HG02884 (cell line): ENCODE measurements at regions not wholly inside any gene's neighbourhood (a gene's known extent, or its start where the extent isn't known, plus 50 kb on each side); places are given as distances from the start of the nearest gene placed in this dataset.

Experiments used
- ATAC-seq: cut with Tn5 transposase; IDR thresholded peaks from one replicate; pipeline ENCODE4 v1.9.1; 2021; ENCODE audit warnings: mild to moderate bottlenecking, moderate library complexity; ENCODE audit not compliant: unreplicated experiment

DNA sequence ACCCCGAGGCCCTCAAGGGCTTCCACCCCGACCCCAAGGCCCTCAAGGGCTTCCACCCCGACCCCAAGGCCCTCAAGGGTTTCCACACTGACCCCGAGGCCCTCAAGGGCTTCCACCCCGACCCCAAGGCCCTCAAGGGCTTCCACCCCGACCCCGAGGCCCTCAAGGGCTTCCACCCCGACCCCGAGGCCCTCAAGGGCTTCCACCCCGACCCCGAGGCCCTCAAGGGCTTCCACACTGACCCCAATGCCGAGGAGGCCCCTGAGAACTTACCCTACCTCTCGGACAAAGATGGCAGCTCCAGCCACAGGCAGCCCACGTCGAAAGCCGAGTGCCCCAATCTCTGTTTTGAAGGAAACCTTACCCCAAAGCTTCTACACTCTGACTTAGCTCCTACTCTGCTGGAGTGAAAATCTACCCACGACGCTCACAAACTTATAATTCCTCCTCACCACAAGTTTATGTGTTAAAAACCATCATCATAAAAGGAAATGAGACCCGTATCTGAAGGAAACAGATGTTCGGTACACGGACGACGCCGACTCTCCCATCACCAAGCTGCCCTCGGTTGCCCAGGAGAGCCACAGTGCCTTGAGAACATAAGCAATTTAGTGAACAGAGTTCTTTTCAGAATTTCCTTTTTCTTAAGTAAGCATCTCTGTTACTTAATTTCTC is 61.2 kb upstream of the RPH3AL start:
- ATAC-seq: no peak

- ATAC-seq: no peak
Observed at GRCh38 chr17:413016-413350, 60.4 kb upstream of the RPH3AL start.

- no peak for ATAC-seq
Observed at GRCh38 chr17:412211-413015, 59.8 kb upstream of the RPH3AL start.

- no peak for ATAC-seq
Observed at GRCh38 chr17:411421-412120, 59.0 kb upstream of the RPH3AL start.

DNA sequence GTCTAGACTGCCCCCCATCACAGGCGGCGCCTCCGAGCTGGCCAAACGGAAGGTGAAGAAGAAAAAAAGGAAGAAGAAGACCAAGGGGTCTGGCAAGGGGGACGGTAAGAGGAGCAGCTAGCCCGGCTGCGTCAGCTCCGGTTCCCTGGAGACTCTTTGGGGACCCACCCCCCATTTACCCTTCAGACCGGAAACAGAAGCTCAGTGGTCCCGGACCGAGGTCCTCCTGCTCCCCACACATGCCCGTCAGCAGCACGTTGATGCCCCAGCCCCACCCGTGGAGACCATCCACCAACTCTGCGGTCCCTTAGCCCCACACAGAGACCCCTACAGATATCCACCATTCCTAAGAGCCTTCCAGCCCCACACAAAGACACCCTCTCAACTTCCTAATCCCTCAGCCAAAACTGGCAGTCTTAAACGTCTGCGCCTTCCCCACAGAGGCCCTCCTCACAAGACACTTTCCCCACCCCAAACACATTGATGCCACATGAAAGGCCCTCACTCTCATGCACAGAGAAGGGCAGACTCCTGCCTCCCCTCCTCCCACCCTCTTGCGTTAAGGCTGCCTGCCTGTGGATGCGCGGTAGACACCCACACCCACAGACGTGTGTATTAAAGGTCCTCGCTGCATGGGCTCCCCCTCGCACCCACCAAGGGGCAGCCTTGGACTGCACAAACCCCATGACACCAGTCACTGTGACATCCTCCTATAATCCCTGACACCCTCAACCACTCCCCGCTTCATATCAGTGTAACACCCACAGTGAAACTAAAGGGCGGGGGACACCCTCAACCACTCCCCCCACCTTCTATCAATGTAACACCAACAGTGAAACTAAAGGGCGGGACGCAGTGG is 58.2 kb upstream of the RPH3AL start:
- no peak for ATAC-seq

- ATAC-seq: peak; percentile 73
Observed at GRCh38 chr17:409848-410542, 57.4 kb upstream of the RPH3AL start.

- no peak for ATAC-seq
Observed at GRCh38 chr17:409308-409847, 56.8 kb upstream of the RPH3AL start.

DNA sequence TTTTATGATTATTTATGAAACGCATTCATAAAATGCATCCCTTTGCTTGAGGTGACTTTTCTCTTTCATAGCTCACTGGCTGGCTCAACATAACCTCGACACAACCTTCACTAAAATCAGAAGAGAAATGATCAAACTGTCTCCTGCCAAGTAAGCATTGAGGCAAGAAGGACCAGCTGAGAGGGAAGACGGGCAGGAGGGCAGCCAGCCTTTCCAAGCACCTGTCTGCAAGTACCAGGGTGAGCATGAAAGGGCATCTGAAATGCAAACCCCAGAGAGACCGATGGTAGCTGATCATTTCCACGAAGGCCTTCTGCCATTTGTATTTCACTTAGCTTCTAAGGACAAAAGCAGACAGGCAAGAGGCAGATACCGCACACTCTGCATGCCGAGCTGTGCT is 52.1 kb upstream of the RPH3AL start:
- no peak for ATAC-seq
